Colonic mucosa (tissue), 4 donors: ENCODE measurements at regions not wholly inside any gene's neighbourhood (a gene's known extent, or its start where the extent isn't known, plus 50 kb on each side); places are given as distances from the start of the nearest gene placed in this dataset.

ENCODE experiments used
- DNase-seq: peaks from one replicate; pipeline ENCODE4 v3.0.0-alpha.2; 2020
- H3K27ac ChIP-seq: fragments of 200-600 bp; one replicate; pipeline ENCODE4 v1.8.0; 2021
- H3K27me3 ChIP-seq: fragments of 200-600 bp; one replicate; pipeline ENCODE4 v1.8.0; 2021
- H3K36me3 ChIP-seq: fragments of 200-600 bp; one replicate; pipeline ENCODE4 v1.8.0; 2021
- H3K4me1 ChIP-seq: fragments of 200-600 bp; one replicate; pipeline ENCODE4 v1.8.0; 2021; ENCODE audit warnings: mild to moderate bottlenecking
- H3K4me3 ChIP-seq: fragments of 200-600 bp; one replicate; pipeline ENCODE4 v1.8.0; 2021
- H3K9ac ChIP-seq, 2 donors: one replicate each; pipeline ENCODE4 v1.7.0; 2013; ENCODE audit warnings: control low read depth in 2 of 2, low read depth in 2 of 2, low read length in 2 of 2
- H3K9me3 ChIP-seq: fragments of 200-600 bp; one replicate; pipeline ENCODE4 v1.8.0; 2021
- intact Hi-C: fragments of 100-400 bp; cut with DNase I; formaldehyde crosslinking; loops from one replicate; pipeline ENCODE4 v1.14.1; 2022
- TF ChIP-seq, protein P1 (sequence below): fragments of 200-600 bp; IDR thresholded peaks from one replicate; pipeline ENCODE4 v1.8.0; 2022; ENCODE audit warnings: antibody characterized with exemption, mild to moderate bottlenecking
- donor health status: healthy.
- donor health status: DM: no; HTN: no; CAD: no.
- donor health status: DM: no; HTN: no; CAD: no.

DNA sequence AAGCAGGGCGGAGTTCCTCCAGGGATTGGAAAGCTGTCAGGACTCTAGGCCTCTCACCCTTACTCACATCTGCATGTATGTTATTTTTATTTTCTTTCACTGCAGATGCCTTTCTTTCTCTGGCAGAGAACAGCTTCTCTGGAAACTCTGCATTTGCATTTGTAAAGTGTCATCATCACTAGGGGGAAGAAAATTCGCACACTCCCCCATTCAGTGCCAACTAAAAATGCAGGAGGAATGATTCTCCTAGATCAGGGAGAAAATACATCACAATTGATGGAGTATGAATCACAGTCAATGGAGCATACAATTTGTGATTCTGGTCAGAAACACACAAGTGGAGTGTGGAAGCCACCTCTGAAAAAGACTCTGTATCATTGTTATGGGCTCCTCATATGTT is 351.4 kb upstream of the FTMT start:
- no peaks in the 10 kb centered on the region for H3K27me3 ChIP-seq
- no peak overlapping the region for H3K4me3 ChIP-seq
- intact Hi-C loops, result no loop called here
- no peaks in the 10 kb centered on the region for H3K9me3 ChIP-seq
- no peaks in the 10 kb centered on the region for H3K4me1 ChIP-seq
- no peak overlapping the region for H3K27ac ChIP-seq
- no peaks in the 10 kb centered on the region for H3K36me3 ChIP-seq
- no peak for DNase-seq
- H3K9ac ChIP-seq, result no peak overlapping the region
- TF ChIP-seq, protein P1, sequence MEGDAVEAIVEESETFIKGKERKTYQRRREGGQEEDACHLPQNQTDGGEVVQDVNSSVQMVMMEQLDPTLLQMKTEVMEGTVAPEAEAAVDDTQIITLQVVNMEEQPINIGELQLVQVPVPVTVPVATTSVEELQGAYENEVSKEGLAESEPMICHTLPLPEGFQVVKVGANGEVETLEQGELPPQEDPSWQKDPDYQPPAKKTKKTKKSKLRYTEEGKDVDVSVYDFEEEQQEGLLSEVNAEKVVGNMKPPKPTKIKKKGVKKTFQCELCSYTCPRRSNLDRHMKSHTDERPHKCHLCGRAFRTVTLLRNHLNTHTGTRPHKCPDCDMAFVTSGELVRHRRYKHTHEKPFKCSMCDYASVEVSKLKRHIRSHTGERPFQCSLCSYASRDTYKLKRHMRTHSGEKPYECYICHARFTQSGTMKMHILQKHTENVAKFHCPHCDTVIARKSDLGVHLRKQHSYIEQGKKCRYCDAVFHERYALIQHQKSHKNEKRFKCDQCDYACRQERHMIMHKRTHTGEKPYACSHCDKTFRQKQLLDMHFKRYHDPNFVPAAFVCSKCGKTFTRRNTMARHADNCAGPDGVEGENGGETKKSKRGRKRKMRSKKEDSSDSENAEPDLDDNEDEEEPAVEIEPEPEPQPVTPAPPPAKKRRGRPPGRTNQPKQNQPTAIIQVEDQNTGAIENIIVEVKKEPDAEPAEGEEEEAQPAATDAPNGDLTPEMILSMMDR, result no peak

DNA sequence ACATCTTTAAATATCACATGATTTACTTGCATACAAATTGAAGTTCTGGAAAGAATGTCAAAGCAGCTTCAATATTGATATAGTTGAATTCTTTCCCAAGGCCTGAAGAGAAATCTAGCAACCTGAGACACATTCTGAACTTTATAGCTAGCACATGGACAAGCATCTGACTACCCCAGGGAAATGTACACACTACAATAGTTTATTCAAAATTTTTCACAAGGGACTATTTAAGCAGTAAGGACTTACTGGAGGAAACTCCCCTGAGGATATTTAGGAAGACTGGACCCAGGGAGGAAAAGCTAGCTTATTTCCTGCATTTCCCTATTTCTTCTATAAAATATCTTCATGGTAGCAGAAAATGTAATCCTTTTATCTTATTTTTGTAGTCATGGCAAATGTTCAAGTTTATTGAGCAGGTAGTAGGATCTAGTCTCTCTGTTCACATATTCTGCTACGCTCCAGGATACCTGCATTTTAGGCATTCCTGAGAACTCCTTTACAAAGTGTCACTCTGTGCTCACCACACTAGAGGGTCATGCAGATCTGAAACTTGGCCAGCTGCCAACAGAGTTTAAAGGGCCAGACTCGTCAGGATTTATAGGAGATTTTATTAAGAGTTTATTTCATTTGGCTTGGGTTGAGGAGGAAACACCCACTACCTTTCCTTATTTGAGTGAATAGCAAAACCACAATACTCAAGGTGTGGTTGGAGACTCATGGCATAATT is 348.4 kb upstream of the FTMT start:
- Histone ChIP-seq H3K9ac (no peak overlapping the region), H3K27ac (no peak overlapping the region), H3K9me3 (no peaks in the 10 kb centered on the region), H3K4me1 (no peaks in the 10 kb centered on the region), H3K4me3 (no peak overlapping the region), H3K36me3 (no peaks in the 10 kb centered on the region), H3K27me3 (no peaks in the 10 kb centered on the region)
- peak; percentile 22 for DNase-seq
- TF ChIP-seq, protein P1, result no peak
- intact Hi-C loops, result no loop called here

DNA sequence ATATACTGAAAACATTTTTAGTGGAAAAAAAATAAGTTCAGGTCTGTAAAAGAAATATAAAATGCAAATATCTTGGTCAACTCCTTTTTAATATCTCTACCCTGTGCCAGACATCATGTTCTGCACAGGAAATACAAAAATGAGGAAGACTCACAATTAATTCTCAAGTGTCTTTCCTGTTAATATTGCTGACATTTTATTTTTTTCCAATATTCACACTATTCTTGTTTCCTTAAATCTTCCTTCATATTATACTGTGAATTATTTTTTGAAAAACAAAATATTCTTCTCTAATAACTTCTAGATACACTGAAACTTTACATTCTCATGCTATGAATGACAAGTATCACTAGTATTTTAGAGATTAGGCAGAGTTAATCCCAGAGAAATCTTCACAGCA is 334.7 kb upstream of the FTMT start:
- intact Hi-C loops, result no loop called here
- Histone ChIP-seq H3K4me1 (no peaks in the 10 kb centered on the region), H3K9ac (no peak overlapping the region), H3K36me3 (no peaks in the 10 kb centered on the region), H3K9me3 (no peaks in the 10 kb centered on the region), H3K27ac (no peak overlapping the region), H3K27me3 (no peaks in the 10 kb centered on the region), H3K4me3 (no peak overlapping the region)
- no peak for DNase-seq
- TF ChIP-seq, protein P1, result no peak

DNA sequence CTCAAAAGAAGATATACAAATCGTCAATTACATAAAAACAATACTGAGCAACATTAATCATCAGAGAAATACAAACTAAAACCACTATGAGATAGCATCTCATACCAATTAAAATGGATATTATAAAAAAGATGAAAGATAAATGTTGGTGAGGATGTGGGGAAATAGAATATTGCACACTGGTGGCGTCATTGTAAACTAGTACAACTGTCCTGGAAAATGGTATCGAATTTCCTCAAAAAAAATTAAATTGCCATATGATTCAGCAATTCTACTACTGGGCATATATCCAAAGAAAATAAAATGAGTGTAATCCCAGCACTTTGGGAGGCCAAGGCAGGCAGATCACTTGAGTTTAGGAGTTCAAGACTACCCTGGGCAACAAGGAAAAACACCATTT is 326.0 kb upstream of the FTMT start:
- Histone ChIP-seq H3K9me3 (no peaks in the 10 kb centered on the region), H3K27ac (no peak overlapping the region), H3K36me3 (no peaks in the 10 kb centered on the region), H3K9ac (no peak overlapping the region), H3K27me3 (no peaks in the 10 kb centered on the region), H3K4me1 (no peaks in the 10 kb centered on the region), H3K4me3 (no peak overlapping the region)
- intact Hi-C loops, result no loop called here
- DNase-seq, result no peak
- TF ChIP-seq, protein P1, result no peak

- no peak for DNase-seq
- intact Hi-C loops, result no loop called here
Measured at GRCh38 chr5:121526908-121527307, 324.8 kb upstream of the FTMT start.

More at GRCh38 chr5:121526908-121527307, 324.8 kb upstream of the FTMT start:
- no peaks in the 10 kb centered on the region for H3K36me3 ChIP-seq
- H3K27ac ChIP-seq, result no peak overlapping the region
- H3K4me3 ChIP-seq, result no peak overlapping the region
- no peak overlapping the region for H3K9ac ChIP-seq
- no peaks in the 10 kb centered on the region for H3K4me1 ChIP-seq
- H3K27me3 ChIP-seq, result no peaks in the 10 kb centered on the region
- TF ChIP-seq, protein P1, result no peak
- H3K9me3 ChIP-seq, result no peaks in the 10 kb centered on the region
